ENCODE measurements at regions not wholly inside any gene's neighbourhood (a gene's known extent, or its start where the extent isn't known, plus 50 kb on each side); places are given as distances from the start of the nearest gene placed in this dataset.

DNA sequence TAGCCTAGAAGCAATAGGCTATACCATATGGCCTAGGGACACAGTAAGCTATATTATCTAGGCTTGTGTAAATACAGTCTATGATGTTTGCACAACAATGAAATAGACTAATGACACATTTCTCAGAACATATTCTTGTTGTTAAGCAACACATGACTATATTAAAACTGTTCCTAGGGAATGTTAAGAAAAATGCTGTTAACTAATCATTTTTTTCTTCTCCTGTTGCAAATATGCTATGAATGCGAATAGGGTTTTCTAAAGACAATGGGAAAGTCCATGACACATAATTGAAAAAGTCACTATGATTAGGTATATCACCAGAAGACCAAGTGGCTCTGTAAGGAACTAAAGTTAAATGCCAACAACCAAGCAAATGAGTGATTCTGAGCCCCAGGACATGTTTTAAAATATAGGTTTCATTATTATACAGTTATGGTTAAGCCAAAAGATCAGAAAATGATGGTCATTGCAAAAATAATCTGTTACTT is 454.0 kb upstream of the SORCS1 start:
- no peak for DNase-seq

DNA sequence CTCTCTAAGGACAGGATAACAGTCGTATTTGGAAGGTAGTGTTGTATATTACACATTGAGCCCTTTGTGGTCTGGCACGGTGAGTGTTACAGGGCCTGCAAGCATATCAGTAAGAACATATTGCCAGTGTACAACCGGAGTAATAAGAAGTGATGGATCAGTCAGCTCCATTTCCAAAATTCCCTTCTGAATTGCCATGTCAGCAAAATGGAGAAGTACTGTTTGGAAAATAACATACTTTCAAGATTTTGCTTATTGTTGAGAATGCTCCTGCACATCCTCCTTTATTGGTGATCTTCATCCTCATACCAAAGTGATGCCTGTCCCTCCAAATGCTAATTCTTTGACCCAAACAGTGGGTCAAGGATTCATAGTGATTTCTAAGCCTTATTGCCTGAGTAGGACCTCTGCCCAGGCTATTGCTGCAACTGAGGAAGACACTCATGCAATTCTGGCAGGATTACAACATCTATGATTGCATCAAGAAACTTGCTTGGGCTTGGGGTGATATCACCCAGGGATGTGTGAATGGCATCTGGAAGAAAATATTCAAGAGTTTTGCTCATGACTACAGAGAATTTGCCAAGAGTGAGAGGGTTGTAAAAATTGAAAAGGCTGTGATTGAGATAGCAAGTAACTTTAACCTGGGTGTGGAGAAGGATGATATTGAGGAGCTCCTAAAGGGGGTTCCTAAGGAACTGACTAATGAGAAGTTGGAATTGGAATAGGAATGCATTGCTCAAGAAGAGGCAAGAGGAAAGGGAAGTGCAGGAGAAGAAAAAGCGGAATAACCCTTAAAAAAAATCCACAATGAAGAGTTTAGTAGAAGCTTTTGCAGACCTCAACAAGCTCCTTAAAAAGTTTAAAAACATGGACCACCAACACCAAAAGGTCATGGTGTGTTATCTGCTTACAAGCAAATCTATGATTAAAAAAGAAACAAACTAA is 452.2 kb upstream of the SORCS1 start:
- DNase-seq = no peak

DNA sequence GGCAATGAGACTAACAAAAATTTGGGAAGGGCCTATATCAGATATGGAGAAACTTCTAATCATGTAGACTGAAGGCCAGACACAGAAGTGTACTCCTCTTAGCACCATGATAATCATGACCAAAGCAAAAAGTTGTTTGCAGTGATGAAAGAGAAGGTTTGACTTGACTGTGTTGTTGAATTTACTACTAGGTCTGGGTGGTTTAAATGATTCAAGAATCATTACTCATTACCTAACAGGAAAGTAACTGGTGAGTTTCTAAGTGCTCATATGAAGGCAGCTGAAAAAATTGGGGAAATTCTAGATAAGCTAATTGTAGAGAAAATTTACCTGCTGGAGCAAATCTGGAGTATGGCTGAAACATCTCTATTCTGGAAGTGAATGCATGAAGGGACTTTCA is 451.5 kb upstream of the SORCS1 start:
- DNase-seq = no peak

DNA sequence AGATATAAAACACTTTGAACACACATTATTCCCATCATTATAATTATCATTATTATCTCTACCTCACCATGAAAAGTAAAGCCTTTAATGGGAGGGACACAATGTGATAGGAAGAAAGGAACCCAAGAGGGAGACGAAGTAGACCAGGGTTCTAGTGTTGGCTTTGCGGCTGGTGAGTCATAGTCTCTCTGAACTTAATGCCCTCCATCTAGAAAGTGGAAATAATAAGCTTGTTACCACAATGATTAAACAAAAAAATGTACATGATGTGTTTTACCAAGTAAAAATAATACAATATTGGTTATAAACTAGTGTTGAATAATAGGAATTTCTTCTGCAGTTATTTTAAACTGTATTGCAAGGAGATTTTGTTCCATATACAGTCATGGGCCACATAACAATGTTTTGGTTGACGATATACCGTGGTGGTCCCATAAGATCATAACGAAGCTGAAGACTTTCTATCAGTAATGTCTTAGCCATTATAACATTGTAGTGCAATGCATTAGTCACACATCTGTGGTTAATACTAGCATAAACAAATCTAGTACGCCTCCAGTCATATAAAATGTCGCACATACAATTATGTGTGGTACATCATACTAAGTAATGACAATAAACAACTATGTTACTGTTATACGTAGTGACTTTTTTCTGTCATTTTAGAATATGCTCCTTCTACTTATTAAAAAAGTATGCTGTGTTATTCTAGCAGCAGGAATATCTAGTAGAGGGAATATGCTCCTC is 450.6 kb upstream of the SORCS1 start:
- no peak for DNase-seq

DNA sequence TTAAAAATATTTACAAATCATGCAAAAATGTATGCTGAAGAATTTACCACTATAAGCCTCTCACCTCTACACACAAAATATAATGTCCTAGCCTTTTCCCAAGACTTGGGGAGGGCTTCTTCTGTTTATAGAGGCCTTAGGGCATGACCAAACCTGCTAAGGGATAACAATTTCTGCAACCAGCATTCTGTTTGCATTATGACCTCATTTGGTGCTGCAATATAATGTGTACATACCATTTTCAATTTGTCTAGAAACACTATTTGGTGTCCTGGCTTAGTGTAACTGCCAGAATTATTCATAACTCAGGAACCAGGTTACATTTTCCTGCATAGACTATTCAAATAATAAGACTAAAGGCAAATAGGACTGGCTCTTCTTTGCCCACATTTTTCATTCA is 446.6 kb upstream of the SORCS1 start:
- no peak for DNase-seq

DNA sequence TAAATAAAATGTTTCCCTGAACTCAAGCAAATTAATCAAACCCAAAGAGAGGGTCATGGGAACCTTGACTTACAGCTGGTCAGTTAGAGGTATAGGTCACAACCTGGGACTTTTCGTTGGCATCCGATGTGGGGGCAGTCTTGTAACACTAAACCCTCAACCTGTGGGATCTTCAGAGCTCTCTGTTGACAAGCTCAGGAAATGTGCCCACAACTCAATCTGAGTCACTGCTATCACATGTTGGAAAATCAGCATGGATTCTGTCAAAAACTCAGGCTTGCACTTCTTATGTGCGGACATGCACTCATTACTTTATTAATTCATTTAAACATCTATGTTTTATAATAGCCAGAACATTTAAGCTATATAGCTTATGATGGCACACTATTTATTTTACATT is 424.6 kb upstream of the SORCS1 start:
- DNase-seq = no peak

DNA sequence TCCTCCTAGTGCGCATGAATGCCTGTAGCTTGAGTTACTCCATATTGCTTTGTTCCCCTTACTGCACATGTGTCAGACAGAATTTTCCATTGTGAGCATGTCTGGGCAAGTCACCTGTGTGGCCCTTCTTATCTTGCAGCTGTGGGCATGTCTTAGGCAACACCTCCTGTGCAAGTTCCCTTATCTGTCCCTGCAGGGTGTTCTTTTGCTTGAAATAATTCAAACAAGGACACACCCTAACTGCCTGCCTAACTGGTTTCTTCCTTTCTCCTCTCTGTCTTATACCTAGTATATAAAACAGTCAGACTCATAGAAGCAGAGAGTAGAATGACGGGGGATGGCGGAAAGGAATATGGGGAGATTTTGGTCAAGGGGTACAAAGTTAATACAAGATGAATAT is 421.1 kb upstream of the SORCS1 start:
- DNase-seq = no peak

DNA sequence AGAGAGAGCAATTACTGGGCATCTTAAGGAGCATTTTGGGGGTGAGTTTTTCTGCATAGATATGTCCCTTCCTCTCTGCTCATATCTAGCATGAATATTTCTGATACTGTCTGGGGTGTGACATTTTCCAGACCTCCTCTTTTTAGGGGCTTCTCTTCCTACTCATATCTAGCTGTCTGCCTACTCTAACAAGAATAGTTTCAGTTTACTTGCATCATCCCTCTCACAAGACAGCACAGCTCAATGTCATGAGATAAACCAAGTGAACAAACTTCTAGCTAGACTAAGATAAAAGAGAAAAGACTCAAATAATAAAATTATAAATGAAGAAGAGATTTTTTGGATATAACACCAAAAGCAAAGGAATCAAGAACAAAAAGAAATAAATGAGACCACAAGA is 419.5 kb upstream of the SORCS1 start:
- no peak for DNase-seq

DNA sequence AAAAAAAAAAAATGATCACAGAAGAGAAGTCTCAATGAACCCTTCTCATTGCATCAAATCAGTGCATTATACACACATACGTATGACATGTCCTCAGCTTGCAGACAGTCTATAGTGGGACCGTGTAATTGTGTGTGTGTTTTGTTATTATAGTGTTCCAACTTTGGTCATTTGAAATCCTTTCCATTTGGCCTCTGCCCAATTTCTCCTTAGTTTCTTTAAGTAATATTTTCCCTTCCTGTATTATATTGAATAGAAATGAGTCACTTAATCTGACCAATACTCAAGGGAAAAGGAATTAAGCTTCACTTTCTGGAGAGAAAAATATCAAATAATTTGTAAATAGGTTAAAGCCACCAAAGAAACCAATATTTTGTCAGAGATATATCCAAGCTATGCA is 415.5 kb upstream of the SORCS1 start:
- no peak for DNase-seq

DNA sequence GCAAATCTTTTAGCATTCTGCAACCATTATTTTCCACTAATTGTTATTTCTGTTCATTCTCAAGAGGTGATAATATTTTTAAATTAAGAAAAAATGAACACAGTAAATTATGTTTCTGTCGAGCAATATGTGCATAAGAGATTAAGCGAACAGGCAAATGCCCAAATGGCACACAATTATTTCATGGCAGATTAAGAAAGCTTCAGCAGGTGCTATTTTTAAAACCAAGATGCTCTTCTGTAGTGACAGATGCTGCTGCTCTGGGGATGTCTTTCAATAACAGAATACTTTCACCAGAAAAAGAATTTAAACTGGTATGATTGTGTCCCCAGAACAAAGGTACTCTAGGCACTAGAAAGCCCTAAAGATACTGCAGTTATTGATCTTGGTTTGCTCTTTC is 412.7 kb upstream of the SORCS1 start:
- no peak for DNase-seq

DNA sequence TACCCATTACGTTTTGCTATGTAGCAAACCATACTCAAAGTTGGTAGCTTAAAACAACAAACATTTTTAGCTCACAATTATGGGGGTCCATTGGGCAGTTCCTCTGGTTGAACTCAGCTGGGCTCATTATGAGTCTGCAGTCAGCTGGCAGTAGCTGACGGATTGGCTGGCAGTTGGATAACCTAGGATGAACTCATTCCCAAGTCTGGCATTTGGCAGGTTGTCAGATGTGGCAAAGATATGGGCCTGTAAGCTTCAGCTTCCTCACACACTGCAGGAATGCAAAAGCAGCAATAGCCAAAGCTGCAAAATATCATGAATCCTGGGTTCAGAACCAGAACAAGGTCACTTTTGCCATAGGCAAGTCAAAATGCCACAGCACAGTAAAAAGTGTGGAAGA is 412.2 kb upstream of the SORCS1 start:
- DNase-seq = no peak

DNA sequence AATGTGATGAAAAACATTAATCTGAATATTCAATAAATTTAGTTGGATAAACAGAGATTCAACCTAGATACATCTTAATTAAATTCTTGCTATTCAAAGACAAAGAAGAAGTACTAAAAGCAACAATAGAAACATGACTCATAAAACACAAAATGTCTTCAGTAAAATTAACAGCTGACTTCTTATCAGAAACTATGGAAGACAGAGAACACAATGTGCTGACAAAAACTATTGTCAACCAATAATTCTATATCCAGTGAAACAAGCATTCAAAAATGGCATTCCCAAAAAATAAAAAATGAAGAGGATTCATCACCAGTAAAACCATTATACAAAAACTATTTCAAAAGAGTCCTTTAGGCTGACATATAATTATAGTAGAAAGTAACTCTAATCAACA is 400.5 kb upstream of the SORCS1 start:
- DNase-seq = no peak

DNA sequence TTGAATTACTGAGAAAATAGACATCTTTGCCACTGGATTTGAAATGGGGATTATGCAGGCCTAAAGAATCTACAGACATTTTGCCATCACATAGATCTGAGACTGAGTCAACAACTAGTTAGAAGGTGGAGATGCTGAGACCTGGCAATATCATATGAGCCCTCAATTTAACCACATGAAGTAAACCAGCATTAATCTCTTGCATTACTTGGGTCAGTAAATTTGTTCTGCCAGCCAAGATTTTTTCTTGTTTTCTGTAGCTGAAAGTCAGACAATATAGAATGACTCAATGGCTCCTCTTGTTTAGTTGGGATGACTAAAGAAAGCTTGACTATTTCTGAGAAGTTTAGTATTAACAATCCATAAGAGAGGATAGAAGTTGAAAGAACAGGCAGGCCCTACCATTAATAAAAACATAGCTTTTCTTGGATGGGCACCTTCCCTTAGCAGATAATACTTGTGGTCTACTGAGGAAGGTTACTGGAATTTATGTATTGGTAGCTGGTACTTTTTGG is 396.7 kb upstream of the SORCS1 start:
- no peak for DNase-seq

DNA sequence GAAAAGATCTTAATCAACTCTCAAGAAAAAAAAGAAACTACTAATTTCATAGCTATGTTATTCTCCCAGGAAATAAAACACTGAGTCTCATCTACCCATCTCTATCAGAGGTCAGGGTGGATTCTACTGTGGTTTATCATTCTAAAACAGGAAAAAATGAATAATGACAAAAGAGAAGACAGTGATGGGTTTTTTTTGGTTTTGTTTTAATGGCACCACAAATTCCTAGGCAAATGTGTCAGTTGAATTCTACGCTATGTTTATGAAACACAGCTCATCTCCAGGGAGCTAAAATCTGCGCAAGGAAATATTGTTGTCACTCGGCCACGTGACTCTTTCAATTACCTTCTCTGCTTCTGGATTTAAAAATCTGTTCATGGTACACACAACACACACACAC is 393.4 kb upstream of the SORCS1 start:
- no peak for DNase-seq

DNA sequence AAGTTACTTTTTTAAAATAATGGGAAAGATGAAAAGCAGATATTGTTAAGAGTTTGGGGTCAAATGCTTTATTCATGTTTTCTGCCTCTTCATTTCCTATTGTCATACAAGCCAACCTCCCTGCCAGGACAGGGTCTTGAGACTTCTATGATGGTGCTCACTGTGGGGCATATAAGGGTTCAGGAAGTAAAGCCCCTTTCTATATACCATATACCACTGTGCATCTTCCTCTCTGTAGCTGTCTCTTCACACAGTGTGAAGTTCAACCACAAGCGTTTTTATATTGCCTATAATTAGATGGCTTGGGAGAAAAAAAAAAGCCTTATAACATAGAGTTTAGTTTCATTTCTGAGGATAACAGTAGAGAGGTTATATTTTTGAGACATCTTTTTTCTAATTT is 389.8 kb upstream of the SORCS1 start:
- DNase-seq = no peak

DNA sequence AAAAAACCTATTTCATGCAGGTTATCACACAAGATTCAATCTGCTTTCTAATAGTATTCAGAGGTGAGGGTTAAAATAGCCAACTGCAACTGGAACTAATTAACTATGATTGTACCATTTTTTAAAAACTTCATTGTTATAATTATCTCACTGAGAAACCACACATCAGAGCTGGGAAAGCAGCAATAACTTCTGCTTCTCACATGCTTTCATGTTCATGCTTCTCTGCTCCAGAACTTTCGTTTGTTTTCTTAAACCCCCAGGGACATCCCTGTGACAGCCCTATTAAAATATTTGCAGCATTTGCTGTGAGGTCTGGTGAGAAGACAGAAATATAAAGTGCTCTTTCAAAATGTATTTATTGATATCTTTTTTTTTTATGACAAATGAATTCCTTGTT is 389.0 kb upstream of the SORCS1 start:
- no peak for DNase-seq

DNA sequence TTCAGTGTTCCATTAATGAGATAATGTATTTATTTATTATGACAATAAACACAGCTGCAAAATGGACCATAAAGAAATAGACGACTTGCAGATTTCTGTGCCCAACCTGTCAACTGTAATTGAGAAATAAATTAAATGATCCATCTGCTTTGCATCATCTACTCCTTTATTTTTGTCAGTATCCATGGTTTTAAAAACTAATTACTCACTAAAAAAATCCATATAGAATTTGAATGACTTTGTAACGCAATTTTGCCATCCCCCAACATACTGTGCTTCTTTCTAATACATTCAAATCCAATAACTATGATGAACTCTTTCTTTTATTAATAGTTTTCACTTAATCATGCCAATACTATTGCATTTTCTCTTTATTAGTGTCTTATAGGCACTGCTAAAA is 388.5 kb upstream of the SORCS1 start:
- no peak for DNase-seq

DNA sequence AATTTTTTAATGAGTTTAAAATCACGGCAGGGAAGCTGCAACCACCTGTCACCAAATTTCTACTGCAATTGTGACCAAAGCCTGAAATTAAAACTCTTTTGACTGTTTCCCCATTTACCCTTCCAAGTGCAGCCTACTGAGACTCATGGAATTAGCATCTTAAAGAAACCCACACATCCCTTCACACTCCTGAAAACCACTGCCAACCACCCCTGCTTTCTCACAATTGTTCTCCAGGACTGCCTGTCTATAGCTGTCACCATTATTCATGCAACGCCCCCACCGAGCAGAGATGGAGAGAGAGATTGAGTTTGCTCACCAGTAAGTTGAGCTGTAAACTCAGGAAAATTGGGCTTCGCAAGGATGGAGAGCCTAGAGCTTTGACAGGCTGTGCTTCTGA is 383.8 kb upstream of the SORCS1 start:
- DNase-seq = no peak

DNA sequence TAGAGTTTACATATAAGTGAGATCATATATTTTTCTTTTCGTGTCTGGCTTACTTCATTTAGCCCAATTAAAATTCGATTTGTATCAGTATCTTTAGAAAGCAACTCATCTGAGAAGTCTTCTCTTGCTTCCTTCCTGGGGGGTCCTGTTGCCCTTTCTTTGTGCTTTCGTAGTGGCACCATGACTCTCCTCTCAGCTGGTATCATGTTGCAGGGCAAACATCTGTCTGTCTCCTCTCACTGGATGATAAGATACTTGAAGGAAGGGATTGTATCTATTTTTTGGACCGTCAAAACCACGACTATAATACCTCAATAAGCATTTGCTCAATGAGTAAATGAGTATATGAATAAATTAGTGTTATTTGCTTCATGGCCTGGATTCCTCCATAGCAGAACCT is 382.5 kb upstream of the SORCS1 start:
- no peak for DNase-seq

DNA sequence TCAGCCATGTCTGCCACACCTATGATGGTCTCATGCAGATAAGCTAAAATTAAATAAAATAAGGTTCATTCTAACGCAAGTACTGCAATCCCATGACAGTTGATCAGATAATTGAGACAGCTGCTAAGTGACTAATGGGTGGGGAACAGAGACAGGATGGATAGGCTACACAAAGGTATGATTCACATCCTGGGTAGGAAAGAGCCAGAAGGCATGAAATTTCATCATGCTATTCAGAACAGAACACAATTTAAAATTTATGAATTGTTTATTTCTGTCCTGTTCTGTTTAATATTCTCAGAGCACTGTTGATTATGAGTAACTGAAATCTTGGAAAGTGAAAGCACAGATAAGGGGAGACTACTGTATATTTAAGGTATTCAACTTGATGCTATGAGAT is 381.8 kb upstream of the SORCS1 start:
- DNase-seq = no peak

DNA sequence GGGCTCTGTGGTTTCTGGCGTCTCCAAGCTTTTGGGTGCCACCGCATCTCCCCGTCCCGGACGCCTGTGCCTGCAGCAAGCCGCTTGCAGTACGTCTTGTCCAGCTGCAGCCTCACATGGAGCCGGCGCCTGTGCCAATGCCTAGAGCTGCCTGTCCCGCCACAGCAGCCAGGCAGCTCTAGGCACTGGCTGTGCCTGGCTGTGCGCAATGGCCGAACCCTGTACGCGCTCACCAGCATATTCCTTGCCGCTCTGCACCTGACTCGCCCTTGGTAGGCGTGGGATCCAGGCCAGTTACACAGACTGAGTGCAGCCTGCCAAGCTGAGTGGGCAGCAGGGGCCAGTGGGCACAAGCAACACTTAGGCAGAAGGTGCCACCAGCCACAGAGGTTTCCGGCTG is 381.2 kb upstream of the SORCS1 start:
- DNase-seq = no peak

DNA sequence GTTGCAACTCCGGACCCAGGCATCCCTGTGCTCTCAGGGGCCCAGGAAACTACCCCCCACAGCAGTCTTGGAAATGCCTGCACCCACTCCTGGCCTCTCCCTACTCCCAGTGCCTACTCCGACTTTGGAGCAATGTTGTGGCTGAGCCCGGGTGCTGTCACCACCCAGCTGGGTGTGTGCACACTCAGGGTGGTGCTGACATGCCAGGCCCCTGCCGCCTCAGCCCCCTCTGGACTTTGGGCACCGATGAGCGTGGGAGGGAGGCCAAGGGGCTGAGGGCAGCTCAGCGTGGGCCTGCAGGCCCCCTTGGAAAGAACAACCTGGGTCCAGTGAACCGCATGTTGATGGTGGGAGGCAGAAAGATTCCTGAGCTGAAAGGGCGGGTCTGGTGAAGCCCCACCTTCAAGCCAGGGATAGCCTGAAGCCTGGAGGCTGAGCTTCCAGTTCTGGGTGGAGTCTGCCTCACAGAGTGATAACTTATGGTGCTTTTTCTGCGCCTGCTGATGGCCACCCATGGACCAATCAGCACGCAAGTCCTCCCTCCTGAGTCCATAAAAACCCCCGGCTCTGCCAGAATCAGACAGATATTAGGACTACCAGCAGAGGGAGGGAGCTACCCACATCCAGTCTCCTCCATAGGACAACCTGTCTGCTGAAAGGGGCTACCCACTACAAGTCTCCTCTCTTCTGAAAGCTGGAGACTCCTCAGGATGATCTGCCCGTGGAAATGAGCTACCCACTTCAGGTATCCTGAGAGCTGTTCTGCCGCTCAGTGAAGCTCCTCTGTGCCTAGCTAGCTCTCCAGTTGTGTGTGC is 380.4 kb upstream of the SORCS1 start:
- no peak for DNase-seq

DNA sequence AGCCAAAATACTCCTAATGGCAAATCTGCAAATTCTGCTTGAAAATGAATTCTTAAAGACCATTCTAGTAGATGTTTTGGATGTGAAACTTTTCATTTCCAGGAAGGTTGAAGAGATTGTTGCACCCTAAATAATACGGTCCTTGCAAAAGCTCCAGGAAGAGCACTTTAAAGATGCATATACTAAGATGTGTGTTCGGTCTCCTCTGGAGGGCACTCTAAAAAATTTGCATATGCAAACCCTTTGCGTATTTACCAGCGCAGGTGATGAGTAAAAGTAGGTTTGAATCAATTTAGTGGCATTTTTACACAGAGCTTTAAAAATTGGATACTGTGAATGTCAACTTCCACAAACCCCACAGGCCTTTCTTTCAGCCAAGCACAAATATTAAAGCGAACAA is 378.1 kb upstream of the SORCS1 start:
- DNase-seq = no peak
